Fibroblast of skin of left quadriceps (primary cell): ENCODE measurements at regions not wholly inside any gene's neighbourhood (a gene's known extent, or its start where the extent isn't known, plus 50 kb on each side); places are given as distances from the start of the nearest gene placed in this dataset.
A peak's percentile ranks its signal among the peaks of the same experiment; 100 is the strongest.
"Not testable (repeated sequence)": the region's sequence is repeated elsewhere in the genome, so short reads cannot be mapped to it uniquely, and the experiment has no call there.

Experiments
- DNase-seq, 2 experiments: peaks; one replicate each; pipeline ENCODE4 v3.0.0-alpha.2; 2013; ENCODE audit warnings: low read depth in 2 of 2

- peak; percentile 60 to 67 for DNase-seq
Measured at GRCh38 chr5:40223884-40224402, 455.8 kb upstream of the PTGER4 start.

DNA sequence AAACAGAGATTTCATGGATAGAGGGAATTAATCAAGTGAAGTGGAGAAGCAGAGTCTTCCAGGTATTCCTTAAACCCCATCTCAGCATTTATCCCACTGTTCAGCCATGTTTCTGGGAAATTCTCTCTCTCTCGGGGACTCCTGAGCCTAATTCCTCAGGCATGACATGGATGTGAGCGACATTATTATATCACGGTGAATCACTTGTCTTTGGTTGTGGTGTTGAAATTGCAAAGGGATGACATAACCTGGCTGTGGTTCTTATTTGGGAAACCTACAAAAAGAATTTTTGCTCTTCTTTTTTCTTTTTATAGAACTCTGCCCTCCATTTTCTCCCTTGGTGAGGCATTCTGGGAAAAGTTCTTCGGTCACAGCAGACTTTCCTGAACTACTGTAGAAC, 457.9 kb upstream of the PTGER4 start:
- peak; percentile 68 to 73 for DNase-seq

GRCh38 chr5:40221255-40221654, 458.5 kb upstream of the PTGER4 start:
- no peak for DNase-seq

DNA sequence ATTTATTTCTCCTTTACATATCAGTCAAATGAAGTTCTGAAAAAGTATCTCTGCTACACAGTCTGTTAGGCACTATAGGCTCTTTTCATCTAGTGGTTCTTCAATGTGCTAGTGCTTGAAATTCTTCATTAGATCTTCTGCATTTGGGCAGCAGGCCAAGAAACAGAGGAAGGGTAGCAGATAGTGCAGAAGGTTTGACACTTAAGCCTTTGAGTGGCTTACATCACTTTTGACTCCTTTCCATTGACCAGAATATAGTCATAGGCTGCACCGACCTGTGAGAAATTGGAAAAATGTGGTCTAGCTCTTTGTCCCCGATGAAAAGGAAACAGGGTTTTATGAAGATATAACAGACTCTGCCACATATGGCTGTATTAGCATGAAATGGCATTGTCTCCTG, 459.5 kb upstream of the PTGER4 start:
- no peak for DNase-seq

- no peak for DNase-seq
Measured at GRCh38 chr5:40217553-40217952, 462.2 kb upstream of the PTGER4 start.

GRCh38 chr5:40210694-40211093, 469.0 kb upstream of the PTGER4 start:
- DNase-seq, result no peak

DNA sequence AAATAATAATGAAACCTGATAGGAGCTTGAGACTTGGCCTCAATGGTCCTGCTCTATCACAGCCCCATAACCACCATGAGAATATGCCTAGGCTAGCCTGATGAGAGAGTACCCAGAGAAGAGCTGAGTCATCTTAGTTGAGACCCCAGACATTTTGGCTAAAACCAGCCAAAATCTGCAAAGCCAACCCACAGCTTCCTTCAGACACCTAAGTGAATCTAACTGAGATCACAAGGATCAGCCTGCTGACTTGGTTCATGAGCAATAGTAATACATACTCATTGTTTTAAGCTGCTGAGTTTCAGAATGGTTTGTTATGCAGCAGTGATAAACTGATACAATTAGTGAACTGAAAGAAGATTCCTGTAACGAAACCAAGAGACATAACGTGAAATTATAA, 473.7 kb upstream of the PTGER4 start:
- no peak for DNase-seq

- DNase-seq, result no peak
Measured at GRCh38 chr5:40204144-40204543, 475.6 kb upstream of the PTGER4 start.

- no peak for DNase-seq
Measured at GRCh38 chr5:40202814-40203440, 476.8 kb upstream of the PTGER4 start.

GRCh38 chr5:40198736-40199135, 481.0 kb upstream of the PTGER4 start:
- DNase-seq, result peak; percentile 10 to 15

DNA sequence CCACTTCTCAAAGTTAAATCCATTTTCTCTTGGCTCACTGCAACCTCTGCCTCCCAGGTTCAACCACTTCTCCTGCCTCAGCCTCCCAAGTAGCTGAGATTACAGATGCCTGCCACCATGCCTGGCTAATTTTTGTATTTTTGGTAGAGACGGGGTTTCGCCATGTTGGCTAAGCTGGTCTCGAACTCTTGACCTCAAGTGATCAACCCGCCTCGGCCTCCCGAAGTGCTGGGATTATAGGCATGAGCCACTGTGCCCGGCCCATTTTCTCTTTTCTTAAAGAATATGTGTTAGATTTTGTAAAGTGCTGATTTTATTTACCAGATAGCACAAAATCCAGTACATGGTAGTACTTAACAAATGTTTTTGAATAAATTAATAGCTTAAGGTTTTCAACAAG, 484.1 kb upstream of the PTGER4 start:
- not testable (repeated sequence) for DNase-seq

GRCh38 chr5:40191150-40191549, 488.6 kb upstream of the PTGER4 start:
- DNase-seq, result no peak

GRCh38 chr5:40172721-40173120, 507.0 kb upstream of the PTGER4 start:
- DNase-seq, result no peak

- peak; percentile 10 to 15 for DNase-seq
Measured at GRCh38 chr5:40171971-40172370, 507.7 kb upstream of the PTGER4 start.

- DNase-seq, result no peak
Measured at GRCh38 chr5:40167283-40167682, 512.4 kb upstream of the PTGER4 start.

GRCh38 chr5:40166802-40167201, 512.9 kb upstream of the PTGER4 start:
- DNase-seq, result peak; percentile 8 to 16

- DNase-seq, result no peak
Measured at GRCh38 chr5:40165789-40166728, 513.7 kb upstream of the PTGER4 start.

- no peak for DNase-seq
Measured at GRCh38 chr5:40165106-40165788, 514.5 kb upstream of the PTGER4 start.

DNA sequence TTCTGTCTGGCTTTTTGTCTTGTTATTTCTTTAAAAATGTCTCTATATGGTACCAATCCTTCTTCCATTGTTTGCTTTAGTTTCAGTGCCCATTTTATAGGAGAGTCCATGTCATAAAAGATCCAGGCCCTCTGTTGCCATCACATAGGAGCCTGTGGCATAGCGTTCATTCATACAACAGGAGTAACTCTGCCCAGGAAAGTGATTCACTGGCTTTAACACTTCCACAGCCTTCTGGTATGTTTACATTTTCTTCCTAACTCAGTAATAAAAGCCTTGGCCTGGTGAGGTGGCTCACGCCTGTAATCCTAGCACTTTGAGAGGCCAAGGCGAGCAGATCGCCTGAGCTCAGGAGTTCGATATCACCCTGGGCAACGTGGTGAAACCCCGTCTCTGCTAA, 519.3 kb upstream of the PTGER4 start:
- DNase-seq, result no peak

DNA sequence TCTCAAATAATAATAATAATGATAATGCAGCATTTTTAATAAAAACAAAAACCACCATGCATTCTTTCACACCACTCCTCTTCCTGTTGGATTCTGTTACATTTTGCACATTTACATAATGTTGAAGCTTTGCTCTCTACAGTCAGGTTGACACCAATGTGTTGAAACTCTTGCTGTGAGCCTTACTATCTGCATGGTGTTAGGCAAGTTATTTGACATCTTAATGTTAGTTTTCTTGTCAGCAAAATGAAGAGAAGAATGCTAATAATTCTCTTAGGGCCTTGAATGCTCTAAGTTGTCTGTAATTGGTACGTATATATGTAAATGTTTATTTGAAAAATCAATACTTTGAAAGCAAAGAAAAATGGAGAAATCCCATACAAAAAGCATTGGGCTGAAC, 525.5 kb upstream of the PTGER4 start:
- no peak for DNase-seq

DNA sequence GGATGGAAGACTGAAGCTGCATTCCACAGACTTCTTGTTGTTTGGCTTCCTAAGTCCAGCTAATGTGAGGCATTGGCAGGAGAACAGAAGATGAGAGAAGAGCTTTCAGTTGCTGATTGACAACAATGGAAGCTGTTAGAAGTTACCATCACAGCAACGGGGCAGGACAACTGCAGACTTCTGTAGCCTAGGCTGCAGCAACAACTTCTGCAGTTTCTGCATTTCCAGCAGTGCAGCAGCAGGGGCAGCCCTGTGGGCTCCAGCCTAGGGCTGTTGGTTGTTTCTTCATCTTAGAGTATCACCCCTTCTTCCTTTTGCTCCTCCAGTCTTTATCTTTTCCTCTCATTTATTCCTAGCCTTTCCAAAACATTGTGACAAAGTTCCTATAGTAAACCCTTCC, 528.8 kb upstream of the PTGER4 start:
- no peak for DNase-seq

DNA sequence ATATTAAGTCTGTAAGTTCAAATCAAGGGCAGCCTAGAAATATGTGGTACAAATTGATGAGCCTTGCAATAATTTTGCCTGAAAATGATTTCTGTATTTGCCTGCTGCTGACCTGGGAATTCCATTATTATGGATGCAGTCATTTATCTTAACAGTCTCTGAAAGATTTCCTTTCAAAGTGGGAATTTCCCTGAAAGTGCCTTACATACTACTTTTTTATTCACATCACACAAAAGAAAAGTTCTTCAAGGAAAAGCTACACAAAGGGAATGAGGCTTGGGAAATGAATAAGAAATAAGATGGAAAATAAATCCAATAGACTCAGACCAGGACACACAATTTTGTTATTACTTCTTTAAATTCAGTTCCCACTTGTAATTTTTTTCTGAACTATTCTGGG, 537.8 kb upstream of the PTGER4 start:
- no peak for DNase-seq
